ENCODE measurements at regions not wholly inside any gene's neighbourhood (a gene's known extent, or its start where the extent isn't known, plus 50 kb on each side); places are given as distances from the start of the nearest gene placed in this dataset.
"Not testable (repeated sequence)": the region's sequence is repeated elsewhere in the genome, so short reads cannot be mapped to it uniquely, and the experiment has no call there.

DNA sequence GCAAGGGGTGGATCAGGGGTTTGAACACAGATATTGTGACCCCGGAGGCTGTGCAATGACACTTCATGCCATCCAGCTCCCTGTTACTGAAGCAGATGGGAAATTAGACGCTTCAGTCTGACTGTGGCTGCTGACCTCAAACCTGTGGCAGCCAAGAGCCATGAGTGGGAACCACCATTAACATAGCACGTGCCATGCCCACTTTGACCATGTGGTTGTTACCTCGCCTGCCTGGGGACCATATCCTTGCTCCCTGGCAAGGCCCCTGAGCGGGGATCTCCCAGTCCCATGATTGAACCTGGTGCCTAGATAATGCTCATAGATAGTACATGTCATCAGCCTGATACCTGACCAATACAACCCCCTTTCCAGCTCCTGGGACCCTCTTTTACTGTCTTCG is 68.9 kb downstream of the CYP26B1 start:
- 85 to 97% (median 89%) methylated on average over 6 of the region's 6 CpGs for WGBS, 3 donors
- no peak overlapping the region for H3K27ac ChIP-seq (ENCODE audit: low read depth, low read length)

DNA sequence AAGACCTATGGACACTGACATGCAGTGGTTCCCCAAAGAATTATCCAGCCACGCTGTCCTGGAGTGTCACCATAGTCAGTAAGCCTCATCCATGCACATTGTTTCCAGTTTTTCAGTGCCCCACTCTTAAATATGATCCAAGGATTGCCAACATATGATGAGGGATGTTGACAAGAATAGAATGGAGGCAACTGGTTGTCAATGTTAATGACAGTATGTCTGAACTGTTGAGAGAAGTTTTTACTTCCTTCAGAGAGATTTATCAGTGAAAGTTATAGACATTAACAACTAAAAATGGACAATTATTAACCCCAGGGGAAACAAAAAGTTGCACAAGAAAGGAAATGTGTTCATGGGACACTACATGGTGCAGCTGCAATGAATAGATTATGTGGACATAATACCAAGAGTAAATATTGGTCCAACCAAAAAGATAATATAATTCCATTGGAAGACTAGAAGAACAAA is 69.9 kb downstream of the CYP26B1 start:
- H3K27ac ChIP-seq (ENCODE audit: low read depth, low read length) = no peak overlapping the region
- 66 to 83% (median 77%) methylated on average over 1 of the region's 1 CpG for WGBS, 3 donors

DNA sequence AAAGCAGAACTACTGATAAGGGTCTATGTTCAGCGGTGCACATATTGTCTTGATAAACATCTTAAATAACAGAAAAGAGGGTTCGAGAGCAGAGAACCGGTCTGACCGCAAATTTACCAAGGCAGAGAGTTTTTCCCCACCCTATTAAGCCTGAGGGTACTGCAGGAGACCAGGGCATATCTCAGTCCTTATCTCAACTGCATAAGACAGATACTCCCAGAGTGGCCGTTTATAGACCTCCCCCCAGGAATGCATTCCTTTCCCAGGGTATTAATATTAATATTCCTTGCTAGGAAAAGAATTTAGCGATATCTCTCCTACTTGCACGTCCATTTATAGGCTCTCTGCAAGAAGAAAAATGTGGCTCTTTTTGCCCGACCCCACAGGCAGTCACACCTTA is 74.3 kb downstream of the CYP26B1 start:
- WGBS, 3 donors = 80 to 94% (median 90%) methylated on average over 7 to 8 of the region's 8 CpGs
- not testable (repeated sequence) for H3K27ac ChIP-seq (ENCODE audit: low read depth, low read length)

DNA sequence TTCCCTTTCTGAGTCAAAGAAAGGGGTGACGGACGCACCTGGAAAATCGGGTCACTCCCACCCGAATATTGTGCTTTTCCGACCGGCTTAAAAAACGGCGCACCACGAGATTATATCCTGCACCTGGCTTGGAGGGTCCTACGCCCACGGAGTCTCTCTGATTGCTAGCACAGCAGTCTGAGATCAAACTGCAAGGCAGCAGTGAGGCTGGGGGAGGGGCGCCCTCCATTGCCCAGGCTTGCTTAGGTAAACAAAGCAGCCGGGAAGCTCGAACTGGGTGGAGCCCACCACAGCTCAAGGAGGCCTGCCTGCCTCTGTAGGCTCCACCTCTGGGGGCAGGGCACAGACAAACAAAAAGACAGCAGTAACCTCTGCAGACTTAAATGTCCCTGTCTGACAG is 83.5 kb downstream of the CYP26B1 start:
- 67 to 82% (median 80%) methylated on average over 8 to 14 of the region's 14 CpGs for WGBS, 3 donors
- H3K27ac ChIP-seq (ENCODE audit: low read depth, low read length) = not testable (repeated sequence)

DNA sequence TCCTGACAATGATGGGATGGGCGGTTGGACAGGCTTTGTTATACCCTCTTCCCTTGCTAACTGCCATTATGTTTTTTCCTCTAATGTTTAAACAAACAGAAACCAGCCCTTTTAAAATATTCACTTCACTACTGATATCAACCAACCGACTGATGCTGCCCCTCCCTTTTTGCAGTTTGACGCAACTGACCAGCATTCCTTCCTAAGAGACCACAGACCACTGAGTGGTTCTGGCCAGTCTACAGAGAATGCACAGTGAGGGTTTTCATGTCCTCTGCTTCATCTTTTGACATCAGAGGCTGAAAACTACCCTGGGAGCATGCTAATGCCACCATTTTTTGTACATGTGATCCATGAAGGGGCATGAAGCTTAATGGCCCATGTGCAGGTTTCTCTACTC is 85.3 kb downstream of the CYP26B1 start:
- H3K27ac ChIP-seq (ENCODE audit: low read depth, low read length) = no peak overlapping the region
- 84 to 92% (median 91%) methylated on average over 3 of the region's 3 CpGs for WGBS, 3 donors

DNA sequence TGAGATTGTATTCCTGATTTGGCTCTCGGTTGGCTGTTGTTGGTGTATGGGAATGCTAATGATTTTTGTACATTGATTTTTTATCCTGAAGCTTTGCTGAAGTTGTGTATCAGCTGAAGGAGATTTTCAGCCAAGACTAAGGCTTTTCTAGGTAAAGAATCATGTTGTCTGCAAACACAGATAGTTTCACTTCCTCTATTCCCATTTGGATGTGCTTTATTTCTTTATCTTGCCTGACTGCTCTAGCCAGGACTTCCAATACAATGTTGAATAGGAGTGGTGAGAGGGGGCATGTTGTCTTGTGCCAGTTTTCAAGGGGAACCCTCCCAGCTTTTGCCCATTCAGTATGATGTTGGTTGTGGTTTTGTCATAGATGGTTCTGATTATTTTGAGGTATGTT is 90.4 kb downstream of the CYP26B1 start:
- H3K27ac ChIP-seq (ENCODE audit: low read depth, low read length) = no peak overlapping the region
- 50 to 88% (median 68%) methylated on average over 1 of the region's 1 CpG for WGBS, 3 donors

DNA sequence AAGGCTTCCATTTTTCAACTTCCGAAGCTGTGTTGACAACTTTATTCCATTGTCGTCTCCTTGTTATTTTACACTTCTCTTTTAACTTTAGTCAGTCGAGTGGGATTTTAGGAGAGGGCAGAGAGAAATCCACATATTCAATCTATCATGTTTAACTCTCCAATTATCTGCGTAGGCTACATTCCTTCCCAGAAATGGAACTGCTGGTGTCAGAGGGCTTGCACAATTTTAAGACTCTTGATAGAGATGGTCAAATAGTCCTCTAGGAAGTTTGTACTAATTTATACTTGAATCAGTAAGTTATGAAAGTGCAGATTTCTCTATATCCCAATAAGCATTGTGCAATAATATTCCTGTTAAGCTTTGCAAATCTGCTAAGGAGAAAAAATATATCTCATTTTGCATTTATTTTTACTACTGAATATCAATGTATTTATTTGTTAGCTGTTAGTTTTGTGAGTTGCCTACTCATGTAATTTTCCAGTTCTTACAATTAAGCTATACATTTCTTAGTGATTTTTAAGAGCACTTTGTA is 95.6 kb downstream of the CYP26B1 start:
- 78 to 81% (median 78%) methylated on average over 4 of the region's 4 CpGs for WGBS, 3 donors
- H3K27ac ChIP-seq (ENCODE audit: low read depth, low read length) = no peak overlapping the region

DNA sequence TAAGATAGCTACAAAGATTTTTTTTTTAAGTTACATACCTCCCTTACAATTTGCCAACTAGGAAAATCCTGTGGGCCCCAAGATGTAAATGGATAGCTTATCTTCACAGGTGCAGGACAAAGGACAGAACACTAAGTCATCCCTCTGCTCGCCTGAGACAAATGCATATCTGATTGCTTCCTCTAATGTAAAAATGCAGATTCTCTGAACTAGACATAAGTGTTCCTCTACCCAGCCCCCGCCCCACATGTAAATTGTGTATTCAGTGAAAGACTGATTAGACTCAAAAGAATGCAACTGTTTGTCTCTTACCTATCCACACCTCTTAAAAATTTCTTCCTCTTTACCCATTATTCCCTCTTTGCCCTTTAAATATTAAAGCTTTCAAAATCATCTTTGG is 96.5 kb downstream of the CYP26B1 start:
- H3K27ac ChIP-seq (ENCODE audit: low read depth, low read length) = no peak overlapping the region
- 61 to 87% (median 73%) methylated on average over 2 of the region's 2 CpGs for WGBS, 3 donors

DNA sequence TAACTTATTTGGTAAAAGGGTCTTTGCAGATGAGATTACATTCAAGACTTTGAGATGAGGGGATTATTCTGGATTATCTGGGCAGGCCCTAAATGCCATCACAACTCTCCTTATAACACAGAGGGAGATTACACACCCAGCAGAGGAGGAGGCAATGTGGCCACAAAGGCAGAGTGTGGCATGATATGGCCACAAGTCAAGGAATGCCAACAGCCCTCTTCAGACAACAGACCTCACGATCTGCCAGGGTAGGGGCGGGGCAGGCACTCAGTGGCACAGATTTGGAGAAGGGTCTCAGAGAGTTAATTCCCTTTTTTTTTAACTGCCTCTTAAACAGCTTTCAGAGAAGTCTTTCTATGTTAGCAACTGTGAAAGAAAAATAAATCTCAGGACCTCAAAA is 96.9 kb downstream of the CYP26B1 start:
- no peak overlapping the region for H3K27ac ChIP-seq (ENCODE audit: low read depth, low read length)
- 79 to 86% (median 81%) methylated on average over 2 of the region's 2 CpGs for WGBS, 3 donors

DNA sequence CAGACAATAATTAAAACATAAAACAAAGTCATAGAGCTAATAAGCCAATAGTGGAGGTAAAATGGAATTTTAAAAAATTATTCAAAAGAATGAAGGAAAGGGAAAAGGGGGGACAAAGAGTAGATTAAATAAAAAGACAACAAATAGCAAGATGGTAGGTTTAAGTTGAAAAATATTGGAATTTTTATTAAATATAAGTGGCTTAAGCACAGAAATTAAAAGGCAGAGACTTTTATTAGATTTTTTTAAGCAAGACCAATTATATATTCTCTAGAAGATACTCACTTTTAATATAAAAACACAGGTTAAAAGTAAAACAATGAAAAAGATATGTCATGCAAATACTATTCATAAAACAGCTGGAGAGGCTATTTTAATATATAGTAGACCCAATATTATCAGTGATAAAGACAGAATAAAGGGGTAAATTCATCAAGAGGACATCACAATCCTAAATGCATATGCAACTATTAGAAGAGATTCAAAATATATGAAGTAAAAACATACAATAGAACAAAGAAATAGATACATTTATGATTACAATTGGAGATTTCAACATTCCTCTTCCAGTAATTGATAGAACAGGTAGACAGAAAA is 98.7 kb downstream of the CYP26B1 start:
- no peak overlapping the region for H3K27ac ChIP-seq (ENCODE audit: low read depth, low read length)

DNA sequence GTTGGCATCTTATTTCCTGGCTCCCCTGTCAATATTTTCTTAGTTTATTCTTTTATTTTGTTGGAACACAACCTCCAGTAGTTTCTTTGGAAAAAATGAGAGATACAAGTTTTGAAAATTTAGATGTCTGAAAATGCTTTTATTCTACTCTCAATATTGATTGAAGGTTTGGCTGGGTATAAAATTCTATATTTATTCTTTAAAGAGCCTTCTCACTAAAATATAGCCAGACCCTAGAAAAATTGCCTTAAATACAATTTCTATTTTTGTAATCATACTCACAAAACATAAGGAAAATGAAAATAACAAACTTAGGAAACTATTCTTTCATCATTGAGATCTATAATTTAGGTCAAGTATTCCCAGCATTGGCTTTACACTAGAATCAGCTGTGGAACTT is 103.7 kb downstream of the CYP26B1 start:
- H3K27ac ChIP-seq (ENCODE audit: low read depth, low read length) = no peak overlapping the region

DNA sequence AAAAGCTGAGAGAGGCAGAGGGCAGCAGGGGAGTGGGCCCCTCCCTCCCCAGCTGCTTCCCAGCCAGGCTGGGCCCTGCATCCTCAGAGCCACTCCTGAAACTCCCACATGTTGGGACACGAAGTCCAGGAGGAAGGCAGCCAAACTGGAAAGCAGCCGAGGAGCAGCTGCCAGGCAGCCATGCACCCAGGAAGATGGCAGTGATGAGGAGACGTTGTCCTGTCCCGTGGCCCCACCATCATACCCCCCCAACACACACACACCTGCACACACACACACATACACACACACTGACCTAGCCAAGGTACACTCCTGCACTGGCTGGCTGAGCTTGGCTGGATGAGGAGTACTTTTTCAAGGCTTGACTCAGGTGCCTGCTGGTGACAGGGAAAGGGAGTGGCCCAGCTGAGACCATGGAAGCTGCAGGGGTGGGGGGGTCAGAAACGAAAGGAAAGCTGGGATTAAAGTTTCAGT is 106.0 kb downstream of the CYP26B1 start:
- no peak overlapping the region for H3K27ac ChIP-seq (ENCODE audit: low read depth, low read length)
- WGBS, 3 donors = 49 to 54% (median 49%) methylated on average over 5 of the region's 5 CpGs

DNA sequence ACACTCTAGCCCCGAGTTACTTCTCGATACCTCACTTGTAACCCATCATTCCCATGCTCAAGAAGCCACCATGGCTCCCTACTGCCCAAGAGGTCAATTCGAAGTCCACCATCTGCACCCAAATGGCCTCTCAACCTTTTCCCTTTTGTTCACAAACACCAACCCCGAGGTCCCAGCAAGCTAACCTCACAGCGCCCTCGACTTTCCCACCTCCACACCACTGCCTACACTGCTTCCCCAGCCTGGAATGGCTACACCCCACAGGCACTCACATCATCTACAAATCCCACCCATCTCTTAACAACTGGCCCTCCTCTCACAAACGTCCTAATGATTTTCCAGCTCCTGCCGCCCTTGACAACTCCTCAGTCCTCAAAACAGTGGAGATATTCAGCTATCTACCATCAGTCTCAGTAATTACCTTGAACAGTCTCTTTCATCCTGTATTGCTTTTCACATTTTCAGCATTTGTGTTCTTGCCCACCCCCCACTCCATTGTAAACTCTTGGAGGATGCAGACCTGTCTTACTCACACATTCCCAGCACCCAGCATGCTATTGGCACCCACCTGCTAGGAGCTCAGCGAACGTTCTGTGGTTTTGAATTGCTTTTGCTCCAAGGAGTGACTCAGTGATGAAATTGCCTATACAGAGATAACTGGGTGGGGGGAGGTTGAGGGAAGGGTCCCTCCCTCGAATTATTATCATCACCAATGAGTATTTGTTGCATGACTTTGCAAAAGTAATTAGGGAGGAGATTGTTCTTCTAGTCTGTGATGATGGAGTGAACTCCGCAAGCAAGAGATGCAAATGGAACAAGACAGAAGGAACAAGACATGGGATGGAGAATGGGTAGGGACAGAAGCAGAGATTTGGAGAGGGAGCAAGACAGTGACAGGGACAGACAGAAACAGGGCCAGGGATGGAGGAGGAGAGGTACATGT is 106.8 kb downstream of the CYP26B1 start:
- WGBS, 3 donors = 65 to 78% (median 74%) methylated on average over 12 of the region's 12 CpGs
- no peak overlapping the region for H3K27ac ChIP-seq (ENCODE audit: low read depth, low read length)

DNA sequence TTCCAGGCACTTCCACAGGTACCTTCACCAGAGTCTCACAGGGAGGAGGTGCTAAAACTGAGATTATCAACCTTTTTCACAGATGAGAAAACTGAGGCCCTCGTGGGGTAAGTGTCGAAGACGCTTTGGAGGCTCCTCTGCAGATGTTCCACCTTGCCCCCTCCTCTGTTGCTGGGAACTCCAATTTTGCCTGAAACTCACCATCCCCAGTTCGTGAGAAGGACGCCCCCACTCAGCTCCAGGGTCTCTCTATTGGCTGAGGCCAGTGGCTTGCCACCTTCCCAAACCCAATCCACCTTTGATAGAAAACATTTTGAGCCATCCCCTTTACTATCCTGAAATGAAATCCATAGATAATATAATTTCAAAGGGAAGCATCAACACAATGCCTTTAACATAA is 109.1 kb downstream of the CYP26B1 start:
- 75 to 93% (median 90%) methylated on average over 5 of the region's 5 CpGs for WGBS, 3 donors
- no peak overlapping the region for H3K27ac ChIP-seq (ENCODE audit: low read depth, low read length)

DNA sequence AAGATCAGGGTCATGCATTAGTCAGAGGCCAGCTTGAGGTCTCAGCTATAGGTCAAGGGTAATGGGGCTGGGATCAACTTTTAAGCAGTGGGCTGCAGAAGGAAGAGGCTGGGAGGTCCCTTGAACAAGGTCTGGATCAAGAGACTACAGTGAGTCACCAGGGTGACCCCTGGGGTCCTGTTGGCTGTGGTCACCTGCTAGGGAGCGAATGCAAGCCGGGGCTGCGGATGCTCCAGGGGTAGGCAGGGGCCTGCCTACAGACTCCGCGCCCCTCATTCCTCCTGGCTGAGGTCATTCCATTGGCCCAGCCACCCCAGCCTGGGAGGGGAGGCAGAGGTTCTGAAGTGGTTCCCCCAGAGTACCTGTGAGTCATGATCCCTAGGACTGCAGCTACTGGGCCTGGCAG is 110.4 kb downstream of the CYP26B1 start:
- 77 to 98% (median 78%) methylated on average over 5 of the region's 5 CpGs for WGBS, 3 donors
- H3K27ac ChIP-seq (ENCODE audit: low read depth, low read length) = no peak overlapping the region

DNA sequence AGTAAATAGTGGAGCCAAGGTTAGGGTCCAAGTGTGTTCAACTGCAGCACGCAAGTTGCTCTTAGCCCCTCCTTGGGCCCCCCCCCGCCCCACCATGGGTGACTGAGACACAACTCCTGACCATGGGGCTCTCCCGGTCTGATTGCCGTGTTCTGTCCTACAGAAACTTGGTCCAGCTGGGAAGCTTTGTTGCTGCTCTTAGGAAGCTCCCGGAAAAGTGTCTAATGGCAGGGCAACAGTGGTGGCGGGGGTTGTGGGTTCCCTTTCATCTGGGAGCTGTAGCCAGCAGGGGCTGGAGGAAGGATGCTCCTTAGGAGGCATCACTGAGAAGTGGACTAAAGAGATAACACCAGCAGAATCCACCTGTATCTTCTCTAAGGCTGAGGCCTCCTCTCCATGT is 111.1 kb downstream of the CYP26B1 start:
- WGBS, 3 donors = 90 to 96% (median 92%) methylated on average over 6 of the region's 6 CpGs
- H3K27ac ChIP-seq (ENCODE audit: low read depth, low read length) = no peak overlapping the region

DNA sequence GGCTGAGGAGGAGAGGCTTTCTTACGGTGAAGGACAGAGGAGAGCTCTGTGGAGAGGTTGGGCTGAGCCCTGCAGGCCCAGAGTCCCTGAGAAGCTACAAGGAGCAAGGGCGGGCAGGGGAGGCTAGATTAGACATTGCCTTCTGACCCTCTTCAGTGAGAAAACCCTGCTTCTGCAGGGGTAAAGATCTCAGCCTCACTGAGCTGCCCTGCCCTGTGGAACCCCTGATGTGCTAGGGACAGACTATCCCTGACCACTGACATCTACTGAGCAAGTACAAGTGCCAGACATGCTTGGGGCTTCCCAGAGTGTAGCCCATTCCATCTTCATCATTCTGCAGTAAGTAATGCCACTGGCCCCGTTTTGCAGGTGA is 111.5 kb downstream of the CYP26B1 start:
- no peak overlapping the region for H3K27ac ChIP-seq (ENCODE audit: low read depth, low read length)
- WGBS, 3 donors = 80 to 96% (median 93%) methylated on average over 3 of the region's 3 CpGs

DNA sequence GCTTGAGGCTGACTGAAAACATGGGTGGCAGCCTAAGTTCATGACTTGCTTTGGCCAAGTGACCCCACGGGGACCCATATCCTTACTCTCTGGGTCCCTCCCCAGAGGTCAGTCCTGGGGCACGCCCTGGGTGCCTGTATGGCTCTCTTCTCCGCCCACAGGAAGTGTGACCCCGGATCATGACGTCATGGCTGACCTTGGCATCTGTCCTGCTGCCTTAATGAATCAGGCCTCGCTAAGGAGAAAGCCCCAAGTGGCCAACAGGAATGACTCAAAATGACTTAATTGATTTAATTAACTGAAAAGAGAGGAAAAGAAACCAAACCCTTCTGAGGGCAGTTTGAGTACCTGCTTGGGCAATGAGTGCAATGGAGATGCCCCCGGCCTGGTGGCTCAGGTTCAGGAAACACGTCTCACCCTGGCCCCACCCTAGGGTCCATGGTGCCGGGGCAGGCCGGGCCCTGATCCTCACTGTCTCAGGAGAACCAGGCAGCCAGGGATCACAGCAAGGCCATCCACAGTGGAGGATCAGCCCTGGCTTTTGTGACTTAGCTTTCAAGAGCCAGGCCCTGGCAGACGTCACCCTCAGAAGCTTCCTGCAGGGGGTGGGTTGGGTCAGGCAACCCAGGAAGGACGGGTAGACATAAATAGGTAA is 112.0 kb downstream of the CYP26B1 start:
- no peak overlapping the region for H3K27ac ChIP-seq (ENCODE audit: low read depth, low read length)
- WGBS, 3 donors = 67 to 78% (median 71%) methylated on average over 12 of the region's 12 CpGs
